Neural progenitor cell (in vitro differentiated cells): ENCODE measurements at regions not wholly inside any gene's neighbourhood (a gene's known extent, or its start where the extent isn't known, plus 50 kb on each side); places are given as distances from the start of the nearest gene placed in this dataset.

Source experiments
- EZH2 ChIP-seq: fragments of 200-600 bp; sonication (generic); IDR thresholded peaks from 2 replicates; pipeline ENCODE4 v1.6.1; 2017; ENCODE audit warnings: antibody characterized with exemption, mild to moderate bottlenecking, moderate library complexity
- EZH2phosphoT487 ChIP-seq: fragments of 200-600 bp; sonication (generic); IDR thresholded peaks from 2 replicates; pipeline ENCODE4 v1.6.1; 2017; ENCODE audit warnings: antibody characterized with exemption
- TF ChIP-seq, protein P1 (sequence below): fragments of 200-600 bp; sonication (generic); IDR thresholded peaks from 2 replicates; pipeline ENCODE4 v1.5.1; 2017; ENCODE audit warnings: antibody characterized with exemption, mild to moderate bottlenecking

DNA sequence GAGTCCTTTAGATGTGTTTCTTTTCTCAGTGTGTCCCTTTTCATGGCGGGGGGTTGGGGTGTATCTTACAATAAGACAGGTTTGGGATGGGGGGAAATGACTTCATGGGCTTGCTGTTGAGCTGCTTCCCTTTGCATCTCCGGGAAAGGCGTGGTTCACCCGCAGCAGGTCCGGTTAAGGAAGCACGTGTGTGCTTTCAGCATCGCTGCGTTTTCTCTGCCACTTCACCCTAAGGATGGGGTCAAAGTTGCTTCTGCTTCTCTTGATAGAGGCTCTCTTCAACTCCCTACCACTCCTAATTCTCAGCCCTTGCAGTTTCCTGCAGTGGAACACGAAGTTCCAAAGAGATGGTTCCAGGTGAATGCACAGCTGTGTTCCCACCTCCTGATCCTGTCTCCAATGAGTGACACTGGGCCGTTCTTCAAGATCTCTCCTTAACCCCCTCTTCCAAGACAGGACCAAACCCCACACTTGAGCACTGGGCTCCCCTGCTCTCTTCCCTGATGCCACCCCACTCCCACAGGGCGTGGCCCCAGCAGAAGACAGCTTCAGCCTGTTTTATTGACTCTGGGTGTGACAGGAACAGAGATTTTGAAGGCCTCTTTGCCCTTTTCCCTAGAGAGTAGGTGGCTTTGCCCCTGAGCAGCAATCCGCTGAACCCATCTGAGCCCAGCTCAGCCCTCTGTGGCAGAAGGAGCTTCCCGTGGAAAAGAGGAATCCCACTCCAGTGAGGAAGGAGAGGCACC is 85.2 kb downstream of the PLEKHG1 start:
- TF ChIP-seq, protein P1, sequence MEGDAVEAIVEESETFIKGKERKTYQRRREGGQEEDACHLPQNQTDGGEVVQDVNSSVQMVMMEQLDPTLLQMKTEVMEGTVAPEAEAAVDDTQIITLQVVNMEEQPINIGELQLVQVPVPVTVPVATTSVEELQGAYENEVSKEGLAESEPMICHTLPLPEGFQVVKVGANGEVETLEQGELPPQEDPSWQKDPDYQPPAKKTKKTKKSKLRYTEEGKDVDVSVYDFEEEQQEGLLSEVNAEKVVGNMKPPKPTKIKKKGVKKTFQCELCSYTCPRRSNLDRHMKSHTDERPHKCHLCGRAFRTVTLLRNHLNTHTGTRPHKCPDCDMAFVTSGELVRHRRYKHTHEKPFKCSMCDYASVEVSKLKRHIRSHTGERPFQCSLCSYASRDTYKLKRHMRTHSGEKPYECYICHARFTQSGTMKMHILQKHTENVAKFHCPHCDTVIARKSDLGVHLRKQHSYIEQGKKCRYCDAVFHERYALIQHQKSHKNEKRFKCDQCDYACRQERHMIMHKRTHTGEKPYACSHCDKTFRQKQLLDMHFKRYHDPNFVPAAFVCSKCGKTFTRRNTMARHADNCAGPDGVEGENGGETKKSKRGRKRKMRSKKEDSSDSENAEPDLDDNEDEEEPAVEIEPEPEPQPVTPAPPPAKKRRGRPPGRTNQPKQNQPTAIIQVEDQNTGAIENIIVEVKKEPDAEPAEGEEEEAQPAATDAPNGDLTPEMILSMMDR = no peak
- TF ChIP-seq EZH2 (no peak), EZH2phosphoT487 (no peak)
